NK-92 (cell line): ENCODE measurements at regions not wholly inside any gene's neighbourhood (a gene's known extent, or its start where the extent isn't known, plus 50 kb on each side); places are given as distances from the start of the nearest gene placed in this dataset.
"Not testable (repeated sequence)": the region's sequence is repeated elsewhere in the genome, so short reads cannot be mapped to it uniquely, and the experiment has no call there.

ENCODE experiments used
- DNase-seq: peaks from one replicate; lab custom pipeline; 2025; ENCODE audit not compliant: unreplicated experiment; lab: John Stamatoyannopoulos, UW

GRCh38 chr17:73840829-73841228 lies 196.6 kb upstream of the SDK2 start:
- no peak for DNase-seq

GRCh38 chr17:73841431-73842060 lies 197.3 kb upstream of the SDK2 start:
- no peak for DNase-seq

GRCh38 chr17:73847952-73848351 lies 203.7 kb upstream of the SDK2 start:
- no peak for DNase-seq

GRCh38 chr17:73850426-73850825 lies 206.2 kb upstream of the SDK2 start:
- DNase-seq = no peak

GRCh38 chr17:73851091-73851490 lies 206.8 kb upstream of the SDK2 start:
- no peak for DNase-seq

GRCh38 chr17:73851921-73852320 lies 207.7 kb upstream of the SDK2 start:
- DNase-seq = no peak

GRCh38 chr17:73855720-73856333 lies 211.6 kb upstream of the SDK2 start:
- no peak for DNase-seq

GRCh38 chr17:73856556-73856955 lies 212.3 kb upstream of the SDK2 start:
- no peak for DNase-seq

GRCh38 chr17:73859439-73860008 lies 215.3 kb upstream of the SDK2 start:
- DNase-seq = not testable (repeated sequence)

- no peak for DNase-seq
Observed at GRCh38 chr17:73861543-73861942, 217.3 kb upstream of the SDK2 start.

GRCh38 chr17:73863761-73864535 lies 219.7 kb upstream of the SDK2 start:
- DNase-seq = no peak

- no peak for DNase-seq
Observed at GRCh38 chr17:73865831-73866230, 221.6 kb upstream of the SDK2 start.

GRCh38 chr17:73867056-73867455 lies 222.8 kb upstream of the SDK2 start:
- no peak for DNase-seq

- no peak for DNase-seq
Observed at GRCh38 chr17:73870068-73870467, 225.8 kb upstream of the SDK2 start.

GRCh38 chr17:73870473-73870872 lies 226.2 kb upstream of the SDK2 start:
- no peak for DNase-seq

- DNase-seq = no peak
Observed at GRCh38 chr17:73872816-73873215, 228.6 kb upstream of the SDK2 start.

- no peak for DNase-seq
Observed at GRCh38 chr17:73874008-73874720, 229.9 kb upstream of the SDK2 start.

- DNase-seq = no peak
Observed at GRCh38 chr17:73875346-73875745, 231.1 kb upstream of the SDK2 start.

- DNase-seq = no peak
Observed at GRCh38 chr17:73877962-73878361, 233.7 kb upstream of the SDK2 start.

GRCh38 chr17:73878923-73879322 lies 234.7 kb upstream of the SDK2 start:
- DNase-seq = no peak

- DNase-seq = no peak
Observed at GRCh38 chr17:73879987-73880386, 235.7 kb upstream of the SDK2 start.
